Stomach (tissue), 8 donors: ENCODE measurements at regions not wholly inside any gene's neighbourhood (a gene's known extent, or its start where the extent isn't known, plus 50 kb on each side); places are given as distances from the start of the nearest gene placed in this dataset.

ENCODE experiments used
- DNase-seq, 2 donors: peaks; one replicate each; pipeline versions ENCODE4 v3.0.0 to v3.0.0-alpha.2; 2013 to 2019
- H3K27ac ChIP-seq, 5 donors: fragments of 200-600 bp in 4 of 5; sonication (generic) in 4 of 5; one replicate each; pipeline ENCODE4 v1.5.1; 2013 to 2019; ENCODE audit warnings: mild to moderate bottlenecking in 1 of 5, moderate library complexity in 1 of 5
- H3K27me3 ChIP-seq, 3 donors: fragments of 200-600 bp; sonication (generic); one replicate each; pipeline ENCODE4 v1.5.1; 2017 to 2019; ENCODE audit warnings: mixed run types in 1 of 3
- H3K36me3 ChIP-seq, 4 donors: fragments of 200-600 bp; sonication (generic); 1 replicate in 3 of 4; 2 replicates in 1 of 4; pipeline ENCODE4 v1.5.1; 2016 to 2019
- H3K4me1 ChIP-seq, 4 donors: fragments of 200-600 bp; sonication (generic); one replicate each; pipeline ENCODE4 v1.5.1; 2016 to 2019
- H3K4me3 ChIP-seq, 4 donors: fragments of 200-600 bp; sonication (generic) in 3 of 4; one replicate each; pipeline ENCODE4 v1.5.1; 2016 to 2019; ENCODE audit warnings: mild to moderate bottlenecking in 1 of 4
- H3K9me3 ChIP-seq, 4 donors: fragments of 200-600 bp; sonication (generic); one replicate each; pipeline ENCODE4 v1.5.1; 2016 to 2019
- EP300 ChIP-seq: sonication (generic); formaldehyde crosslinking; IDR thresholded peaks from one replicate; pipeline ENCODE4 v1.6.1; 2017; ENCODE audit warnings: antibody characterized with exemption
- POLR2A ChIP-seq, 4 donors: fragments of 450-650 bp; IDR thresholded peaks; one replicate each; pipeline ENCODE4 v1.6.1; 2016; ENCODE audit warnings: antibody characterized with exemption in 4 of 4, control low read depth in 2 of 4, mild to moderate bottlenecking in 1 of 4, moderate library complexity in 1 of 4
- POLR2AphosphoS5 ChIP-seq, 3 donors: sonication (generic); formaldehyde crosslinking; IDR thresholded peaks; one replicate each; pipeline ENCODE4 v1.6.1; 2016; ENCODE audit warnings: antibody characterized with exemption in 3 of 3
- WGBS, 5 donors: extraction: QIAGEN DNeasy Blood & Tissue Kit in 3 of 5; methylation state at CpG; one replicate each; pipeline versions ENCODE4 v1.1.5 to v1.1.7; 2013 to 2018; 5-methylcytosine and 5-hydroxymethylcytosine counted together
- intact Hi-C: fragments of 100-400 bp; cut with DNase I; formaldehyde crosslinking; loops from one replicate; pipeline ENCODE4 v1.15.1; 2023; ENCODE audit warnings: low total_unique reads
- TF ChIP-seq, protein P1 (sequence below), 7 experiments: fragments of 450-650 bp in 4 of 7; fragments of 200-600 bp in 3 of 7; sonication (generic) in 3 of 7; IDR thresholded peaks; one replicate each; pipeline ENCODE4 v1.5.1; 2016 to 2019; ENCODE audit warnings: antibody characterized with exemption in 7 of 7, control low read depth in 2 of 7, mild to moderate bottlenecking in 1 of 7
- donor health status: healthy with polysubstance abuse.
- donor health status: Bipolar disorder and iron deficiency.
- donor health status: healthy.

DNA sequence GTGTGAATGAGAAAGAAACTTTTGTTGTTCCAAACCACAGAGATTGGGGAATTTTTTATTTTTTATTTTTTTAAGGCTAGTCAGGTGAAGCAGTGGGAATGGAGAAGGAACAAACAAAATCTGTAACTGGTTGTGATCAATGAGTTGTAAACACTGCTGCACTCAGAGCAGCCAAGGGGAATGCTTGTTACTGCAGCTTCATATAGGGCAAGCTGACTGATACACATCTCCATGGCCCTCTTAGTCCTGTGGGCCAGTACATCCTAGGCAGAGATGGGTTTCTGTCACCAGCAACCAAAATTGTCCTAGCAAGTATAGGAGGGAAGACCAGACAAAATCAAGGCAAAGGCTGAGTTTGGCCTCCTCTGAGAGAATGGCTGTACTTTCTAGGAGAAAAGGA lies 306.8 kb downstream of the CTTN start:
- intact Hi-C loops: no loop called here
- no peak for DNase-seq
- H3K9me3 ChIP-seq: peaks cover 0 to 3% (median 0%) of the 10 kb centered on the region in 4 donors
- H3K27me3 ChIP-seq: peaks cover 0 to 5% (median 0%) of the 10 kb centered on the region in 3 donors
- no peaks in the 10 kb centered on the region for H3K36me3 ChIP-seq
- no peak overlapping the region for H3K27ac ChIP-seq
- H3K4me1 ChIP-seq: no peaks in the 10 kb centered on the region
- no peak for TF ChIP-seq POLR2A (IDR thresholded peaks at IDR 0.05)
- TF ChIP-seq, protein P1, sequence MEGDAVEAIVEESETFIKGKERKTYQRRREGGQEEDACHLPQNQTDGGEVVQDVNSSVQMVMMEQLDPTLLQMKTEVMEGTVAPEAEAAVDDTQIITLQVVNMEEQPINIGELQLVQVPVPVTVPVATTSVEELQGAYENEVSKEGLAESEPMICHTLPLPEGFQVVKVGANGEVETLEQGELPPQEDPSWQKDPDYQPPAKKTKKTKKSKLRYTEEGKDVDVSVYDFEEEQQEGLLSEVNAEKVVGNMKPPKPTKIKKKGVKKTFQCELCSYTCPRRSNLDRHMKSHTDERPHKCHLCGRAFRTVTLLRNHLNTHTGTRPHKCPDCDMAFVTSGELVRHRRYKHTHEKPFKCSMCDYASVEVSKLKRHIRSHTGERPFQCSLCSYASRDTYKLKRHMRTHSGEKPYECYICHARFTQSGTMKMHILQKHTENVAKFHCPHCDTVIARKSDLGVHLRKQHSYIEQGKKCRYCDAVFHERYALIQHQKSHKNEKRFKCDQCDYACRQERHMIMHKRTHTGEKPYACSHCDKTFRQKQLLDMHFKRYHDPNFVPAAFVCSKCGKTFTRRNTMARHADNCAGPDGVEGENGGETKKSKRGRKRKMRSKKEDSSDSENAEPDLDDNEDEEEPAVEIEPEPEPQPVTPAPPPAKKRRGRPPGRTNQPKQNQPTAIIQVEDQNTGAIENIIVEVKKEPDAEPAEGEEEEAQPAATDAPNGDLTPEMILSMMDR (IDR thresholded peaks at IDR 0.05): no peak
- TF ChIP-seq POLR2AphosphoS5 (IDR thresholded peaks at IDR 0.05): no peak
- no peak for TF ChIP-seq EP300
- H3K4me3 ChIP-seq: no peak overlapping the region

DNA sequence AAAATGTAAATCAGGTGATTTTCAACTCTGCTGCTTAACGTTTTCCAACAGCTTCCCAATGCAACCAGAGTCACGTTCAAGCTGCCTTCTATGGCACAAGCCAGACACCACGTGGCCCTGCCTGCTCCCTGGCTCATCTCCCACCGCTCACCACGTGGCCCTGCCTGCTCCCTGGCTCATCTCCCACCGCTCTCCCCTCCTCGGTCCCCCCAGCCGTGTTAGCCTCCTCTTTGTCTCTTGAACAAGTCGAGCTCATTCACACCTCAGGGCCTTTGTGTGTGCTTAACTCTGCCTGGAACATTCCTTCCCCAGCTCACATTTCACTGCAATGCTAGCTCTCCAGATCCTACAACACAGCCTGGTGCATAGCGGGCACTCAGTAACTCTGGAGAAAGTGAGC lies 307.6 kb downstream of the CTTN start:
- Histone ChIP-seq H3K4me1 (no peaks in the 10 kb centered on the region), H3K36me3 (no peaks in the 10 kb centered on the region), H3K27me3 (peaks cover 0 to 5% (median 0%) of the 10 kb centered on the region in 3 donors), H3K4me3 (no peak overlapping the region), H3K27ac (no peak overlapping the region), H3K9me3 (peaks cover 0 to 3% (median 0%) of the 10 kb centered on the region in 4 donors)
- intact Hi-C loops: no loop called here
- 78 to 83% (median 82%) methylated on average over 10 of the region's 10 CpGs for WGBS, 5 donors
- DNase-seq: no peak
- TF ChIP-seq EP300 (no peak), POLR2A (IDR thresholded peaks at IDR 0.05) (no peak), POLR2AphosphoS5 (IDR thresholded peaks at IDR 0.05) (no peak)
- TF ChIP-seq, protein P1 (IDR thresholded peaks at IDR 0.05): no peak

DNA sequence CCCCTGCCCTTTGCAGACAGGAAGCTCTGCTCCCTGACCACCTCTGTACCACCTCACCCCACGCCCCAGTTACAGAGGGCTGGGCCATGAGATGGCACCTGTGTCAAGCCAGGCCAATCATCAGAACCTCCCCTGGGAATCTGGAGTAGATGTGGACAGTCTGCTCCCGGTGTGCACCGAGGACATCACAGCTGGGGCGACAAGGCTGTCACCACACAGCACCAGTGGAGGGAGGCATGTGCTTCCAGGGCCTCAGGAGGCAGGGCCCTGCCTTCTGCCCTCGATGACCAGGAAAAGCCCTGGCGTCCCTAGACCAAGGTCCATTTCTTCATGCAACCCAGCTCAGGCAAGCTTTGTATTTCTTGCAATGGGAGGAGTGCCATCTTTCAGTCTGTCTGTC lies 309.5 kb downstream of the CTTN start:
- Histone ChIP-seq H3K27ac (no peak overlapping the region), H3K36me3 (no peaks in the 10 kb centered on the region), H3K4me1 (peaks cover 0 to 12% (median 4%) of the 10 kb centered on the region in 4 donors), H3K27me3 (peaks cover 0 to 5% (median 0%) of the 10 kb centered on the region in 3 donors), H3K4me3 (no peak overlapping the region), H3K9me3 (peaks cover 0 to 3% (median 0%) of the 10 kb centered on the region in 4 donors)
- intact Hi-C loops: no loop called here
- WGBS, 5 donors: 72 to 90% (median 90%) methylated on average over 3 to 6 of the region's 6 CpGs
- TF ChIP-seq POLR2A (IDR thresholded peaks at IDR 0.05) (no peak), EP300 (no peak), POLR2AphosphoS5 (IDR thresholded peaks at IDR 0.05) (no peak)
- TF ChIP-seq, protein P1 (IDR thresholded peaks at IDR 0.05): no peak
- DNase-seq: no peak

DNA sequence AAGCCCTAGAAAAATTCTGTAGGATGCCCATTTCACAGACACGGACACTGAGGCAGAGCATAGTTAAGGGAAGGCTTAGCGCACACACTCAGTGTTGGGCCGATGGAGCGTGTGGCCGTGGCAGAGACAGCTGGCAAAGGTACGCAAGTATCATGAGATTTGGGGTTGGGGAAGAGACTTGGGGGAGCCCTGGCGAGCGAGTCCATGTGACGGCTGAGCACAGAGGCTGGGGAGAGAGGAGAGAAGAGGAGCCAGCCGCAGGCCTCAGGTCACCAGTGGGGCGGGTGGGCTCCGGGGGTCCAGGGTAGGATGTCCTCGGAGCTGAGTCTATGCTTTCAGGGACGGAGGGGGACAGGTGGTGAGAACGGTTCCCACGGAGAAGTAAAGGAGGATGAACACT lies 311.3 kb downstream of the CTTN start:
- TF ChIP-seq POLR2AphosphoS5 (IDR thresholded peaks at IDR 0.05): no peak
- TF ChIP-seq EP300: no peak
- TF ChIP-seq, protein P1 (IDR thresholded peaks at IDR 0.05): no peak
- no peak for TF ChIP-seq POLR2A (IDR thresholded peaks at IDR 0.05)
- H3K27me3 ChIP-seq: no peaks in the 10 kb centered on the region
- no peak overlapping the region for H3K4me3 ChIP-seq
- no peaks in the 10 kb centered on the region for H3K36me3 ChIP-seq
- no peak overlapping the region for H3K27ac ChIP-seq
- H3K4me1 ChIP-seq: peaks cover 0 to 12% (median 4%) of the 10 kb centered on the region in 4 donors
- WGBS, 5 donors: 90 to 96% (median 94%) methylated on average over 16 of the region's 16 CpGs
- peaks cover 0 to 3% (median 0%) of the 10 kb centered on the region in 4 donors for H3K9me3 ChIP-seq
- DNase-seq: no peak
- intact Hi-C loops: no loop called here
